ENCODE measurements at regions not wholly inside any gene's neighbourhood (a gene's known extent, or its start where the extent isn't known, plus 50 kb on each side); places are given as distances from the start of the nearest gene placed in this dataset.

- TF ChIP-seq CTCF (IDR thresholded peaks at IDR 0.05) = no peak
- no peak for TF ChIP-seq POLR2AphosphoS5 (IDR thresholded peaks at IDR 0.05)
These were observed 535.2 kb upstream of the CLINT1 start for GRCh38 chr5:158394102-158394501.
